Astrocyte (in vitro differentiated cells and primary cell): ENCODE measurements at regions not wholly inside any gene's neighbourhood (a gene's known extent, or its start where the extent isn't known, plus 50 kb on each side); places are given as distances from the start of the nearest gene placed in this dataset.

Experiments used
- DNase-seq: peaks from one replicate; pipeline ENCODE4 v3.0.0-alpha.2; 2010; ENCODE audit warnings: low read depth
- FAIRE-seq: peaks from 2 replicates; lab custom pipeline; 2011; peaks lifted over from hg19 to GRCh38; lab: Jason Lieb, UNC
- H2AFZ ChIP-seq: 2 replicates; pipeline ENCODE4 v1.6.0; 2012; ENCODE audit warnings: low read depth, low read length, inconsistent platforms
- H3K27ac ChIP-seq: 2 replicates; pipeline ENCODE4 v1.5.1; 2011; ENCODE audit warnings: low read depth, low read length, inconsistent platforms
- H3K27me3 ChIP-seq: 2 replicates; pipeline ENCODE4 v1.6.0; 2011; ENCODE audit warnings: low read length, inconsistent platforms; ENCODE audit not compliant: insufficient read depth
- H3K36me3 ChIP-seq: 2 replicates; pipeline ENCODE4 v1.5.1; 2011; ENCODE audit warnings: low read length, inconsistent platforms; ENCODE audit not compliant: insufficient read depth
- H3K4me1 ChIP-seq: 2 replicates; pipeline ENCODE4 v1.5.1; 2011; ENCODE audit warnings: low read length, inconsistent platforms; ENCODE audit not compliant: insufficient read depth
- H3K4me2 ChIP-seq: 2 replicates; pipeline ENCODE4 v1.6.0; 2012; ENCODE audit warnings: low read length, inconsistent platforms
- H3K4me3 ChIP-seq: 2 replicates; pipeline ENCODE4 v1.5.1; 2011; ENCODE audit warnings: low read depth, mild to moderate bottlenecking, low read length, inconsistent platforms; ENCODE audit not compliant: insufficient read depth
- H3K79me2 ChIP-seq: 2 replicates; pipeline ENCODE4 v1.6.0; 2012; ENCODE audit warnings: mild to moderate bottlenecking, low read length, inconsistent platforms; ENCODE audit not compliant: insufficient read depth
- H3K9ac ChIP-seq: 2 replicates; pipeline ENCODE4 v1.6.0; 2012; ENCODE audit warnings: mild to moderate bottlenecking, low read length, inconsistent platforms
- H3K9me3 ChIP-seq: 2 replicates; pipeline ENCODE4 v1.5.1; 2012; ENCODE audit warnings: low read depth, mild to moderate bottlenecking, low read length, inconsistent platforms; ENCODE audit not compliant: insufficient read depth
- H4K20me1 ChIP-seq: 2 replicates; pipeline ENCODE4 v1.6.0; 2012; ENCODE audit warnings: low read length, inconsistent platforms; ENCODE audit not compliant: insufficient read depth
- H3K27ac Mint-ChIP-seq: one replicate; pipeline ENCODE4 v1.8.0; 2021; ENCODE audit warnings: mild to moderate bottlenecking, mixed read lengths; ENCODE audit not compliant: unreplicated experiment
- H3K27me3 Mint-ChIP-seq: one replicate; pipeline ENCODE4 v1.8.0; 2021; ENCODE audit warnings: low read depth, mixed read lengths; ENCODE audit not compliant: unreplicated experiment
- H3K36me3 Mint-ChIP-seq: one replicate; pipeline ENCODE4 v1.8.0; 2021; ENCODE audit warnings: low read depth, mixed read lengths; ENCODE audit not compliant: unreplicated experiment
- H3K4me1 Mint-ChIP-seq: one replicate; pipeline ENCODE4 v1.8.0; 2021; ENCODE audit warnings: low read depth, mixed read lengths; ENCODE audit not compliant: unreplicated experiment
- H3K4me3 Mint-ChIP-seq: one replicate; pipeline ENCODE4 v1.8.0; 2021; ENCODE audit warnings: mild to moderate bottlenecking, moderate library complexity, mixed read lengths; ENCODE audit not compliant: unreplicated experiment
- H3K9me3 Mint-ChIP-seq: one replicate; pipeline ENCODE4 v1.8.0; 2021; ENCODE audit warnings: mild to moderate bottlenecking, mixed read lengths; ENCODE audit not compliant: unreplicated experiment
- EZH2 ChIP-seq: IDR thresholded peaks from 2 replicates; pipeline ENCODE4 v1.6.1; 2012; ENCODE audit warnings: mild to moderate bottlenecking, low read length, inconsistent platforms; ENCODE audit not compliant: insufficient read depth
- TF ChIP-seq, protein P1 (sequence below): IDR thresholded peaks from 2 replicates; pipeline ENCODE4 v1.5.1; 2011; ENCODE audit warnings: low read depth, mild to moderate bottlenecking, inconsistent platforms, low read length, moderate library complexity; ENCODE audit not compliant: insufficient read depth

DNA sequence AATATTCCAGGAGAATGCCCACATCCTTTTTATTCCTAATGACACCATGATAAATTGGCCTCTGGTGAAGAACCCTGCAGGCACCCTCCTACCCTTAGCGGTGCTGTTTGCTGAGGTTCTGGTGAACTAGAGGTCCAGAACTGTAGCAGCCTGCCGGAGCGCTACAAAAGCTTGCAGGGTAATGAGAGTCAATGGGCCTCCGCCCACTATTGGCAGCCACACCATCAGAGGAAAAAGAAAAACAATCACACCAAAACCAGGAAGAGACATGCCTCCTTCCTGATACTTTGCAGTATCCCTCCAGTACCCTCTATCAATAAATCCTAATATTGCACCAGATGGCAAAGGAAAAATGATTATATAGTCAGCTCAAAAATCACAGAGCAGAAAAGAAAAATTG lies 142.9 kb downstream of the SPTSSA start:
- Histone ChIP-seq H4K20me1 (no peaks in the 10 kb centered on the region), H3K9me3 (no peaks in the 10 kb centered on the region), H3K4me1 (no peaks in the 10 kb centered on the region), H2AFZ (no peak overlapping the region), H3K79me2 (no peaks in the 10 kb centered on the region), H3K9ac (no peak overlapping the region), H3K36me3 (no peaks in the 10 kb centered on the region), H3K27me3 (peaks cover 8% of the 10 kb centered on the region), H3K4me2 (no peak overlapping the region), H3K4me3 (no peak overlapping the region), H3K27ac (no peak overlapping the region)
- H3K4me3 Mint-ChIP-seq = no peak overlapping the region
- H3K36me3 Mint-ChIP-seq = no peaks in the 10 kb centered on the region
- TF ChIP-seq, protein P1, sequence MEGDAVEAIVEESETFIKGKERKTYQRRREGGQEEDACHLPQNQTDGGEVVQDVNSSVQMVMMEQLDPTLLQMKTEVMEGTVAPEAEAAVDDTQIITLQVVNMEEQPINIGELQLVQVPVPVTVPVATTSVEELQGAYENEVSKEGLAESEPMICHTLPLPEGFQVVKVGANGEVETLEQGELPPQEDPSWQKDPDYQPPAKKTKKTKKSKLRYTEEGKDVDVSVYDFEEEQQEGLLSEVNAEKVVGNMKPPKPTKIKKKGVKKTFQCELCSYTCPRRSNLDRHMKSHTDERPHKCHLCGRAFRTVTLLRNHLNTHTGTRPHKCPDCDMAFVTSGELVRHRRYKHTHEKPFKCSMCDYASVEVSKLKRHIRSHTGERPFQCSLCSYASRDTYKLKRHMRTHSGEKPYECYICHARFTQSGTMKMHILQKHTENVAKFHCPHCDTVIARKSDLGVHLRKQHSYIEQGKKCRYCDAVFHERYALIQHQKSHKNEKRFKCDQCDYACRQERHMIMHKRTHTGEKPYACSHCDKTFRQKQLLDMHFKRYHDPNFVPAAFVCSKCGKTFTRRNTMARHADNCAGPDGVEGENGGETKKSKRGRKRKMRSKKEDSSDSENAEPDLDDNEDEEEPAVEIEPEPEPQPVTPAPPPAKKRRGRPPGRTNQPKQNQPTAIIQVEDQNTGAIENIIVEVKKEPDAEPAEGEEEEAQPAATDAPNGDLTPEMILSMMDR = no peak
- no peak for TF ChIP-seq EZH2
- no peaks in the 10 kb centered on the region for H3K4me1 Mint-ChIP-seq
- H3K27me3 Mint-ChIP-seq = peaks cover 7% of the 10 kb centered on the region
- H3K27ac Mint-ChIP-seq = no peak overlapping the region
- no peak for FAIRE-seq
- no peak for DNase-seq
- H3K9me3 Mint-ChIP-seq = no peaks in the 10 kb centered on the region

- Histone ChIP-seq H2AFZ (no peak overlapping the region), H3K36me3 (no peaks in the 10 kb centered on the region), H3K27me3 (peaks cover 8% of the 10 kb centered on the region), H4K20me1 (no peaks in the 10 kb centered on the region), H3K4me2 (no peak overlapping the region), H3K79me2 (no peaks in the 10 kb centered on the region), H3K9me3 (no peaks in the 10 kb centered on the region), H3K4me1 (no peaks in the 10 kb centered on the region), H3K9ac (no peak overlapping the region), H3K4me3 (no peak overlapping the region), H3K27ac (no peak overlapping the region)
- no peaks in the 10 kb centered on the region for H3K9me3 Mint-ChIP-seq
- no peaks in the 10 kb centered on the region for H3K4me1 Mint-ChIP-seq
- no peak overlapping the region for H3K4me3 Mint-ChIP-seq
- H3K27me3 Mint-ChIP-seq = peaks cover 7% of the 10 kb centered on the region
- TF ChIP-seq EZH2 = no peak
- TF ChIP-seq, protein P1 = no peak
- FAIRE-seq = no peak
- no peaks in the 10 kb centered on the region for H3K36me3 Mint-ChIP-seq
- DNase-seq = no peak
- H3K27ac Mint-ChIP-seq = no peak overlapping the region
Observed at GRCh38 chr14:34318014-34318413, 144.0 kb downstream of the SPTSSA start.

GRCh38 chr14:34310724-34311123 lies 151.3 kb downstream of the SPTSSA start:
- FAIRE-seq = no peak
- H3K36me3 ChIP-seq = no peaks in the 10 kb centered on the region
- no peaks in the 10 kb centered on the region for H3K9me3 ChIP-seq
- H4K20me1 ChIP-seq = no peaks in the 10 kb centered on the region
- no peak overlapping the region for H3K9ac ChIP-seq
- H3K4me1 ChIP-seq = no peaks in the 10 kb centered on the region
- H3K4me2 ChIP-seq = no peak overlapping the region
- no peak overlapping the region for H3K27ac Mint-ChIP-seq
- H3K36me3 Mint-ChIP-seq = no peaks in the 10 kb centered on the region
- H3K27me3 Mint-ChIP-seq = peaks cover 2% of the 10 kb centered on the region
- no peaks in the 10 kb centered on the region for H3K79me2 ChIP-seq
- no peaks in the 10 kb centered on the region for H3K27me3 ChIP-seq
- no peak overlapping the region for H3K27ac ChIP-seq
- H3K4me3 Mint-ChIP-seq = no peak overlapping the region
- H3K9me3 Mint-ChIP-seq = no peaks in the 10 kb centered on the region
- no peak overlapping the region for H3K4me3 ChIP-seq
- H3K4me1 Mint-ChIP-seq = no peaks in the 10 kb centered on the region
- H2AFZ ChIP-seq = no peak overlapping the region
- no peak for DNase-seq
- TF ChIP-seq, protein P1 = no peak
- no peak for TF ChIP-seq EZH2
